ENCODE measurements at regions not wholly inside any gene's neighbourhood (a gene's known extent, or its start where the extent isn't known, plus 50 kb on each side); places are given as distances from the start of the nearest gene placed in this dataset.

GRCh38 chr6:137804637-137805036 is 62.4 kb upstream of the TNFAIP3 start:
- H3K4me2 ChIP-seq (ENCODE audit: insufficient read depth, insufficient read length, low read length), result no peak overlapping the region
- no peak overlapping the region for H2AK5ac ChIP-seq (ENCODE audit: insufficient read length, low read length)
- no peaks in the 10 kb centered on the region for H3K27me3 Mint-ChIP-seq (ENCODE audit: low read depth)
- no peak overlapping the region for H3K56ac ChIP-seq (ENCODE audit: insufficient read length, low read depth, low read length)
- no peaks in the 10 kb centered on the region for H3K27me3 ChIP-seq (ENCODE audit: insufficient read depth, low read length)
- no peak overlapping the region for H3K23ac ChIP-seq (ENCODE audit: insufficient read length, low read depth, low read length)
- H3K23me2 ChIP-seq (ENCODE audit: insufficient read length, low read depth, low read length, poor library complexity, severe bottlenecking), result no peaks in the 10 kb centered on the region
- no peaks in the 10 kb centered on the region for H3K79me2 ChIP-seq (ENCODE audit: insufficient read depth, low read length)
- H2AFZ ChIP-seq (ENCODE audit: low read length), result no peak overlapping the region
- no peaks in the 10 kb centered on the region; a peak in 1 of 7 replicates for H3K36me3 Mint-ChIP-seq (ENCODE audit: insufficient read depth in 1 of 3, low read depth in 3 of 3)
- H3K4ac ChIP-seq (ENCODE audit: low read depth, low read length), result no peak overlapping the region
- TF ChIP-seq CTCF (conservative IDR thresholded peaks at IDR 0.05), result no peak
- H3K14ac ChIP-seq (ENCODE audit: insufficient read depth, low read length), result no peak overlapping the region
- H4K91ac ChIP-seq (ENCODE audit: insufficient read length, low read depth, low read length), result no peak overlapping the region
- no peak overlapping the region for H2BK5ac ChIP-seq (ENCODE audit: insufficient read length, low read length)
- no peak overlapping the region for H2BK120ac ChIP-seq (ENCODE audit: low read depth, low read length, poor library complexity, severe bottlenecking)
- no peaks in the 10 kb centered on the region for H3K4me1 ChIP-seq (ENCODE audit: insufficient read depth, low read length)
- no peak overlapping the region for H2BK20ac ChIP-seq (ENCODE audit: low read depth, low read length, poor library complexity, severe bottlenecking)
- H3K27ac ChIP-seq (ENCODE audit: insufficient read length, low read depth, low read length), result no peak overlapping the region
- no peak overlapping the region for H3K27ac Mint-ChIP-seq
- H3K9me3 Mint-ChIP-seq, result no peaks in the 10 kb centered on the region
- no peaks in the 10 kb centered on the region for H3K9me3 ChIP-seq (ENCODE audit: control insufficient read depth, low read depth, low read length)
- no peak overlapping the region for H4K8ac ChIP-seq (replicated peaks; ENCODE audit: insufficient read length, low read depth, low read length)
- no peaks in the 10 kb centered on the region; a peak in 1 of 4 replicates for H3K4me1 Mint-ChIP-seq
- no peaks in the 10 kb centered on the region for H4K20me1 ChIP-seq (ENCODE audit: control insufficient read depth, insufficient read depth, insufficient read length)
- no peak overlapping the region for H3T11ph ChIP-seq (ENCODE audit: low read length)
- no peak for DNase-seq
- H3K79me1 ChIP-seq (ENCODE audit: insufficient read depth, low read depth, low read length, poor library complexity, severe bottlenecking), result no peaks in the 10 kb centered on the region
- no peak overlapping the region for H2BK15ac ChIP-seq (ENCODE audit: low read depth, low read length)
- no peak overlapping the region for H4K5ac ChIP-seq (ENCODE audit: insufficient read length, low read depth, low read length)
- H2BK12ac ChIP-seq (ENCODE audit: insufficient read length, low read depth, low read length), result no peak overlapping the region
- no peak overlapping the region for H3K9ac ChIP-seq (ENCODE audit: extremely low read depth, insufficient read length, low read length)
- WGBS (ENCODE audit: extremely low coverage, insufficient read length, low lambda C conversion rate), result no CpG with 5 or more reads among the region's 2 CpGs
- no peak overlapping the region for H3K4me3 Mint-ChIP-seq
- H3K18ac ChIP-seq (ENCODE audit: insufficient read length, low read depth, low read length), result no peak overlapping the region

All from H9 (cell line).